WTC11 (cell line): ENCODE measurements at regions not wholly inside any gene's neighbourhood (a gene's known extent, or its start where the extent isn't known, plus 50 kb on each side); places are given as distances from the start of the nearest gene placed in this dataset.

ENCODE experiments used
- CBFB ChIP-seq: sonication (generic); formaldehyde crosslinking; IDR thresholded peaks from 2 replicates; pipeline ENCODE4 v1.8.1; 2022; ENCODE audit warnings: mild to moderate bottlenecking, low read depth, missing genetic modification reagents
- CREB1 ChIP-seq: sonication (generic); formaldehyde crosslinking; IDR thresholded peaks from 2 replicates; pipeline ENCODE4 v1.8.0; 2023; ENCODE audit warnings: mild to moderate bottlenecking, missing genetic modification reagents
- CTCF ChIP-seq: fragments of 200-600 bp; IDR thresholded peaks from 2 replicates; pipeline ENCODE4 v1.8.0; 2022; ENCODE audit warnings: antibody characterized with exemption
- FOXP4 ChIP-seq: sonication (generic); formaldehyde crosslinking; IDR thresholded peaks from 2 replicates; pipeline ENCODE4 v1.8.0; 2022; ENCODE audit warnings: mild to moderate bottlenecking, missing genetic modification reagents
- JUN ChIP-seq: sonication (generic); formaldehyde crosslinking; IDR thresholded peaks from 2 replicates; pipeline ENCODE4 v1.8.0; 2023; ENCODE audit warnings: mild to moderate bottlenecking, missing genetic modification reagents
- KAT7 ChIP-seq: sonication (generic); formaldehyde crosslinking; IDR thresholded peaks from 2 replicates; pipeline ENCODE4 v1.8.1; 2023; ENCODE audit warnings: missing genetic modification reagents, mild to moderate bottlenecking, borderline replicate concordance

- TF ChIP-seq CBFB (no peak), CTCF (no peak), CREB1 (CRISPR knock-in tag) (no peak), FOXP4 (no peak), KAT7 (CRISPR knock-in tag) (no peak), JUN (no peak)
Observed at GRCh38 chr2:19251554-19251953, 106.9 kb downstream of the OSR1 start.
